ENCODE measurements at regions not wholly inside any gene's neighbourhood (a gene's known extent, or its start where the extent isn't known, plus 50 kb on each side); places are given as distances from the start of the nearest gene placed in this dataset.

DNA sequence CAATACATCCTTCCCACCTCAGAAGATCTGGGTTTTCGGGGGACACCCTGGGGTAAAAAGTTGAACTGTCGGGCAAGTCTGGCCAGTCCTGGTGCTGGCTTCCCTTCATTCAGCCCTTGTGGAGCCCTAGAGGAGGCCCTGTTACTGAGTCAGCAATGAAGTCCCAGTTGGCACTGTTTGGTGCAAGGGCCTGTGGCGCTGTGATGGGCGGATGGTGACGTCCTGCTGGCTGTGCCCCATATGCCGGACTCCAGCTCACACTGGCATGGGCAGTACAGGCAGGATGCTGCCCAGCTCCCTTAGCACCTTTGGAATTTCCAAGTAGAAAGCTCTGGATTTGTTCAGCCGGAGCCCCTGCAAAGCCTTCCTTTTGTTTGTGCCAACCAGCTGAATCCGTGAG is 186.2 kb upstream of the PMEPA1 start:
- Histone ChIP-seq H2BK20ac (ENCODE audit: low read depth, low read length, poor library complexity, severe bottlenecking) (no peak overlapping the region), H3K27me3 (ENCODE audit: insufficient read depth, low read length) (0 out of 2 replicates have a peak, but pooled peaks cover 2% of the 10 kb centered on the region), H2BK12ac (ENCODE audit: insufficient read length, low read depth, low read length) (no peak overlapping the region), H3K14ac (ENCODE audit: insufficient read depth, low read length) (no peak overlapping the region), H2BK5ac (ENCODE audit: insufficient read length, low read length) (no peak overlapping the region), H3T11ph (ENCODE audit: low read length) (no peak overlapping the region), H2AFZ (ENCODE audit: low read length) (no peak overlapping the region), H3K9ac (ENCODE audit: extremely low read depth, insufficient read length, low read length) (no peak overlapping the region), H4K5ac (ENCODE audit: insufficient read length, low read depth, low read length) (no peak overlapping the region), H3K18ac (ENCODE audit: insufficient read length, low read depth, low read length) (no peak overlapping the region), H3K56ac (ENCODE audit: insufficient read length, low read depth, low read length) (no peak overlapping the region), H3K79me1 (ENCODE audit: insufficient read depth, low read depth, low read length, poor library complexity, severe bottlenecking) (no peaks in the 10 kb centered on the region), H4K20me1 (ENCODE audit: control insufficient read depth, insufficient read depth, insufficient read length) (no peaks in the 10 kb centered on the region), H3K9me3 (ENCODE audit: control insufficient read depth, low read depth, low read length) (no peaks in the 10 kb centered on the region), H4K8ac (replicated peaks; ENCODE audit: insufficient read length, low read depth, low read length) (no peak overlapping the region), H3K23ac (ENCODE audit: insufficient read length, low read depth, low read length) (no peak overlapping the region), H2AK5ac (ENCODE audit: insufficient read length, low read length) (no peak overlapping the region), H2BK120ac (ENCODE audit: low read depth, low read length, poor library complexity, severe bottlenecking) (no peak overlapping the region), H3K79me2 (ENCODE audit: insufficient read depth, low read length) (no peaks in the 10 kb centered on the region), H3K4me2 (ENCODE audit: insufficient read depth, insufficient read length, low read length) (no peak overlapping the region), H3K4me1 (ENCODE audit: insufficient read depth, low read length) (no peaks in the 10 kb centered on the region), H3K23me2 (ENCODE audit: insufficient read length, low read depth, low read length, poor library complexity, severe bottlenecking) (no peaks in the 10 kb centered on the region), H4K91ac (ENCODE audit: insufficient read length, low read depth, low read length) (no peak overlapping the region), H3K4ac (ENCODE audit: low read depth, low read length) (no peak overlapping the region), H3K27ac (ENCODE audit: insufficient read length, low read depth, low read length) (no peak overlapping the region), H2BK15ac (ENCODE audit: low read depth, low read length) (no peak overlapping the region)
- no peak for DNase-seq
- no CpG with 5 or more reads among the region's 8 CpGs for WGBS (ENCODE audit: extremely low coverage, insufficient read length, low lambda C conversion rate)
- TF ChIP-seq, protein P1, sequence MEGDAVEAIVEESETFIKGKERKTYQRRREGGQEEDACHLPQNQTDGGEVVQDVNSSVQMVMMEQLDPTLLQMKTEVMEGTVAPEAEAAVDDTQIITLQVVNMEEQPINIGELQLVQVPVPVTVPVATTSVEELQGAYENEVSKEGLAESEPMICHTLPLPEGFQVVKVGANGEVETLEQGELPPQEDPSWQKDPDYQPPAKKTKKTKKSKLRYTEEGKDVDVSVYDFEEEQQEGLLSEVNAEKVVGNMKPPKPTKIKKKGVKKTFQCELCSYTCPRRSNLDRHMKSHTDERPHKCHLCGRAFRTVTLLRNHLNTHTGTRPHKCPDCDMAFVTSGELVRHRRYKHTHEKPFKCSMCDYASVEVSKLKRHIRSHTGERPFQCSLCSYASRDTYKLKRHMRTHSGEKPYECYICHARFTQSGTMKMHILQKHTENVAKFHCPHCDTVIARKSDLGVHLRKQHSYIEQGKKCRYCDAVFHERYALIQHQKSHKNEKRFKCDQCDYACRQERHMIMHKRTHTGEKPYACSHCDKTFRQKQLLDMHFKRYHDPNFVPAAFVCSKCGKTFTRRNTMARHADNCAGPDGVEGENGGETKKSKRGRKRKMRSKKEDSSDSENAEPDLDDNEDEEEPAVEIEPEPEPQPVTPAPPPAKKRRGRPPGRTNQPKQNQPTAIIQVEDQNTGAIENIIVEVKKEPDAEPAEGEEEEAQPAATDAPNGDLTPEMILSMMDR (conservative IDR thresholded peaks at IDR 0.05): no peak
- Mint-ChIP-seq H3K4me3 (no peak overlapping the region), H3K27ac (no peak overlapping the region), H3K4me1 (peaks cover 29 to 38% of the 10 kb centered on the region in 2 experiments), H3K9me3 (no peaks in the 10 kb centered on the region), H3K36me3 (ENCODE audit: insufficient read depth in 1 of 3, low read depth in 3 of 3) (no peaks in the 10 kb centered on the region), H3K27me3 (ENCODE audit: low read depth) (peaks cover 13% of the 10 kb centered on the region)
